Stimulated activated CD4-positive, alpha-beta T cell treated with anti-CD3 and anti-CD28 coated beads, Interleukin-15, amount 100 ng/mL, for 1 hour (primary cell): ENCODE measurements at regions not wholly inside any gene's neighbourhood (a gene's known extent, or its start where the extent isn't known, plus 50 kb on each side); places are given as distances from the start of the nearest gene placed in this dataset.

Source experiments
- DNase-seq, 2 donors: peaks; one replicate each; pipeline ENCODE4 v3.0.0-alpha.2; 2020; ENCODE audit warnings: low read depth in 1 of 2, low spot score in 1 of 2

DNA sequence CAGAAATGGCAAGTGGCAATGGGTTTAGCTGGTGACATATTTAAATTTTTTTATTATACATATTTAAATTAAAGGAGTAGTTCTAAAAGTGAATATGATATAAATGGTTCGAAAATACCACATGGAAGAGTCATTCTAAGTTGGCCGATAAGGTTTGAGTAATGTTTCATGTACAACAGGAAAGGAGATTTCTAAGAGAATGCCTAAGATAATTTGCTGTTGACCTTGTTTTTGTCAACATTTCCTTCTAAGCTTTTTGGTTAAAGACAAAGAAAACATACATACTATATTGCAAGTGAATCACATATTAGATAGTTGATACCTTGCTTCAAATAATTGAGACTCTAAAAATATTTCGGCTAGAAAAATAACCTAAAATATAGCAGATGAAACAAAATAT, 526.6 kb upstream of the SLIT2 start:
- DNase-seq, result no peak

DNA sequence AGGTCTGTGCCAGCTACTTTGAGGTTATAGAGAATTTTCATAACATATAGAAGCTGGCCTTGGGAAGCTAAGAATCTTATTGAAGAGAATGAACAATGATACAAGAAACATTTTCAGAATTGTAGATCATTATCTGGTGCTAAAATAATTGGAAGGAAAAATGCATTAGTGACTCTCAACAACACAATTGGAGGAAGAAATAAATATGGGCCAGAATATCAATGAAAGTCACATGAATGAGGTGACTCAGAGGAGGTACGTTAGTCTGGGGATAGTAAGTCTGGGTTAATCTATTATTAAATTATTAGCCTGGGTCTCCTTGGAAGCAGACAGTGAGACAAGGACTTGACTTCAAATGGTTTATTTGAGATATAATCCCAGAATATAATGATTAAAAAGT, 529.3 kb upstream of the SLIT2 start:
- DNase-seq, result no peak

DNA sequence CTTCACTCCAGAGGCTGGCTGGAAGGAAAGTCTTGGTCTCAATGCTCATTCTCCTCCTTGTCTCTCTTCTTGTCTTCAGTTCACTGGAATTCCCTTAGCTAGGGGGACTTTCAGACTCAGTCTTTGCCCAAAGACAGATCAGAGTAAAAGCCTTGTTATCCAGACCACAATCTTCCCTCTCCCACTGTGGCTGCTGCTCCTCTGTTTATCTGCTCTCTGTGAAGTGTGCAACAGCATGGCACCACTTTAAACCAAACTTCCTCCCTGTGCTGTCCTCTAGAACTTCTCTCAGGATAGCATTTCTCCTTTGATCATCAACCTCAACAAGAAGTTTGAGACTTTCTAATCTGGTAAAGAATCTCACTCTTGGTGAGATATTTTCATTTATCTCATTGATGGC, 530.1 kb upstream of the SLIT2 start:
- no peak for DNase-seq

DNA sequence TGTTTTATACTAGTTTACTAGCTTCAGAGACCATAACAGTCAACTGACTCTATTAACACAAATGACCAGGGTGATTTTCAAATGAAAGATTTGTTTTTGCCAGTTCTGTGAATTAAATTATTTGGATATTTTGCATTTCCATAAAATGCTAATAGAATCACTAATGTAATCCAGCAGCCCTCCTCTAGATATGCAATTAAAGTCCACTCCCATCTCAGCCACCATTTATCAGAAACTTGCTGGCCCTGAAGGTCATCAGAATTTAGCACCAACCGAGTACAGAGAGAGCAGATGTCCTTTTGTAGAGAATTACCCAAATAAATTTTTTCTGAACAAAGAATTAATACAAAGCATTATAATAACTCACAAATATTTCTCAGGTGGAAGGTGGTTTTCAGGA, 531.1 kb upstream of the SLIT2 start:
- no peak for DNase-seq

DNA sequence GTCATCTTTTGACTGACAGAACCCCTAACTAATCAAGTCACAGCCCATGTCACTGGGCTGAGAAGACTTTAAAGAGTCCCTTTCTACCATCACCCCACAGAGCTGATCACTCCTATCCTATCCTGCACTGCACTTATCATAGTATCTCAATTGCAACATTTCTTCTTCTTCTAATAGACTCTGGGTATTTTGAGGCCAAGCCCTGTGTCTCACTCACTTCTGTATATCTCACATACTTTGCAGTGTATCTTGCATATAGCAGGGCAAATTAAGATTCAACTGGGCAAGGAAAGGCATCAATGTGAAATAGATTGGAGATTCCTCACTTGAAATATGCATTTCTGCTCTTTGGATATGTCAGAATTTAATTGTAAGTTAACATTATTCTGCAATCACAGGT, 531.5 kb upstream of the SLIT2 start:
- DNase-seq, result no peak

DNA sequence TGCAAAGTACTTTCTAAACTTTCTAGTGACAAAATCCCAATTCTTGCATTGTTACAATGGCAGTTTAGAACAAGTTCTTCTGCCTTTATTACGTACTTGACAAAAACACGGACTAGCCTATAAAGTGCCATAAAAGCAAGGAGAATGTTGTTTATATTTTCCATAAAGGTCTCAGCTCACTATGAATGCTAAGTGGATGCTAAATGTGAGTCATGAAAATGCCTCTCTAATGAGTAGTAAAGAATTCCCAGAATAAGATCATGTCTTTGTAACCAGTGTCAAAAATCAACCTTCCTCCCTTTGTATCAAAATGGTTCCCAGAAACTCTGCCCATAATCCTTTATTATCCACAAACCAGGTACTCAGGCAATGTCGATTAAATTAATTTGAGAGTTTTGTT, 539.8 kb upstream of the SLIT2 start:
- no peak for DNase-seq

DNA sequence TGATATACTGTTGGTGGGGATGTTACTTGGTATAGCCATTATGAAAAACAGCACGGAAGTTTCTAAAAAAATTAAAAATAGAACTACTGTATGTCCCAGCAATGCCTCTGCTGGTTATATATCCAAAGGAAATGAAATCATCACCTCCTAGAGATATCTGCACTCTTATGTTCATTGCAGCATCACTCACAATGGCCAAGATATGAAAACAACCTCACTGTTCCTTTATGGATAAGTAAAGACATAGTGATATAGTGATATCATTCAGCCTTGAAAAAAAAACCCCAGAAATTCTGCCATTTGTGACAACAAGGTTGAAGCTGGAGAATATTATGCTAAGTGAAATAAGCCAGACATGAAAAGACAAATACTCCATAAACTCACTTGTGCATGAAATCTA, 543.8 kb upstream of the SLIT2 start:
- no peak for DNase-seq

DNA sequence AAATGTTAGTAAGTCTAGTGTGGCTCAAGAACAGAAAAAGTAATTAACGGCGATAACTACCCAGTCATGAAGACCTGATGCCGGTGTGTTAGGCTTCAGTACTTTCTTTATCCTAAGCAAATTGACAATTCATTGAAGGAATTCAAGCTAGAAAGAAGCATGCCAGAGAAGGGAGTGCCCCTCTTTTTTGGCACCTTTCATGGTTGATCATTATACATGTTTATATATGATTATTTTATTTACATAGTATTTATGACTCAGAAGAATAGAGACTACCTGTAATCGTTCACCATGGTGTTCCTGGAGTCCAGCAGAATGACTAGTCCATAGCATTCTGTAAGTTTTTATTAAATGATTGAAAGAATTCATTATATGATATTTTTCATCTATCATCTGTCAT, 548.3 kb upstream of the SLIT2 start:
- DNase-seq, result no peak

DNA sequence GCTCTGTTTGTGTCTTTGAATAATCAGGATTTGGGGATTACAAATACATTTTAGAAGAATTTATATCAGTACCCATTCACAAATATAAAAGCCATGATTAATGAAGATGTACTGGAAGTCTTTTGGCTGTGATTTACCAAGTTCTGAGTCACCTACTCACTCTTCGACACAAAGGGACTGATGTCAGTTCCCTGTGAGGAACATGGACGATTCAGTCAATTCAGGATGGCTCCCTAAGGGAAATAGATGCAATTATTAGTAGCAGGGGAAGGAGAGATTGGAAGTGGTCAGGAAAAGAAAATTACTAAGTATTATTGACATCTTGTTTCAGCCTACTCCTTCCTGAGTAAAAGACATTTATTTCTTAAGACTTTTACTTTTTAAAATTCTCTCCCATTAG, 550.7 kb upstream of the SLIT2 start:
- DNase-seq, result no peak

DNA sequence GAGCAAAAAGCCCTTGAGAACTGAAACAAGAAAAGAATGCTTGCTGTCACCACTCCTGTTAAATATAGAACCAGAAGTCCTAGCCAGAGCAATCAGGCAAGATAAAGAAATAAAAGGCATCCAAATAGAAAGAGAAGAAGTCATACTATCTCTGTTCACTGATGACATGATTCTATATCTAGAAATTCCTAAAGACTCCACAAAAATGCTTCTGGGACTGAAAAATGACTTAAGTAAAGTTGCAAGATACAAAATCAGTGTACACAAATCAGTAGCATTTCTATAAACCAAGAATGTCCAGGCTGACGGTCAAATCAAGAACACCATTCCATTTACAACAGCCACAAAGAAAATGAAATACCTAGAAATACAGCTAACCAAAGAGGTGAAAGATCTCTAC, 552.7 kb upstream of the SLIT2 start:
- no peak for DNase-seq

DNA sequence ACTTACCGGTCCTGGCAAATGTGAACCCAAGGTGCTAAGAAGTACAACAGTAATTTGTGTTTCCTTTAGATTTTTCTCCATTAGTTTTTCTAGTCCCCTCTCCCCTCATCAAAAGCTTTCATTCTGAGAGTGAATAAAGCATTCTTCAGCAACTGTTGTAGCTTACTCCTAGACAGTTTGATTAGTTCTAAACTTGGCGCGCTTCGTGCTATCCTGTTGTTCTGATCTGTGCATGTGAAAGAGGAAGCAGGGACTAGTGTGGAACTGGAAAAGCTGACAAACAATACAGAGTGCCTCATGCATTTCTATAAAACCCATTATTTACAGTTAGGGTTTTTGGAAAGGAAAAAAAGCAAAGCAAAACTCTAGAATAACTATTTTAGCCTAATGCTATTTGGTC, 556.9 kb upstream of the SLIT2 start:
- DNase-seq, result no peak

DNA sequence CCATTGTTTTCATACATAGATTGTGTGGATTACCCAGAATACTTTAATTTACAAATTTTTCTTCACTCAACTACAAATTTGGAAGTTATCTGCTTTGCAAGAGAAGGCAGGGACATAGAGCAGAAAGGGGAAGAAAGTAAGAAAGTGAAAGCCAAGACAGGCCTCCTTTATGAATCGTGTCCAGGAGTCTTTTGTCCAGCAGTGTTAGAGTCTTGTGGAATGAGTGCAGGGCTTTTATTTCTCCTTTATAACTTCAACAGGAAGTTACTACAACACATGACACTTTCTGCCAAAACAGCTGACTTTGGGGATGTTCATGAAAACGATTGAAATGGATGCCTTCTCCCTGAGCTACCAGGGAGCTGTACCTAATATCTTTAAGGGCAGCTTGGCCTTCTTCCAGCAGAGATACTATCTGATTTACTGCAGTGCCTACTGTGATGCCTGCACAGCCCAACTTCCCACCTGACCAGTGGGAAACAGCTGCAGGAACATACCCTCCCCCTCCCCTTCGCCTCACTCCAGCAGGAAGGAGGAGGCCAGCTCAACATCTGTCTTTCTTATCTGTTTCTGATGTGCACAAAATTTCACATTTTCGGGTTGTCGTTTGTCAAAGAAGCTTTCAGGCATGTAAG, 557.7 kb upstream of the SLIT2 start:
- no peak for DNase-seq

DNA sequence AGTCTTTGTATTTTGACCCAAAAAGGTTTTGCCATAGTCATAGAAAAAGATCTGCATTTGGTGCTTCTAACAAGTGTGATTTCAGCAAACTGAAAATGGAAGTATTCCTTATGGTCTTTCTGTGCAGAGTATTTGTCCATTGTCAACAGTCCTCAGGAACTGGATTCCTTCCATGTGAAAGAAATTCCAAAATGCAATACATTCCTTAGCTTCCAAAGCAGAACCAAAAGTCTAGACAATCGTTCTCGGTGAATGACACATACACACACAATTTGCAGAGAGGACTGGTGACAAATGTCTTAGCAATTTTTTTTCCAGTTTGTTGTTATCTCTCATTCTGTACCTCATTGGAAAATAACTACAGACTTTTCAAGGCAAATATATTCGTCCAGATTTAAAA, 562.2 kb upstream of the SLIT2 start:
- no peak for DNase-seq

DNA sequence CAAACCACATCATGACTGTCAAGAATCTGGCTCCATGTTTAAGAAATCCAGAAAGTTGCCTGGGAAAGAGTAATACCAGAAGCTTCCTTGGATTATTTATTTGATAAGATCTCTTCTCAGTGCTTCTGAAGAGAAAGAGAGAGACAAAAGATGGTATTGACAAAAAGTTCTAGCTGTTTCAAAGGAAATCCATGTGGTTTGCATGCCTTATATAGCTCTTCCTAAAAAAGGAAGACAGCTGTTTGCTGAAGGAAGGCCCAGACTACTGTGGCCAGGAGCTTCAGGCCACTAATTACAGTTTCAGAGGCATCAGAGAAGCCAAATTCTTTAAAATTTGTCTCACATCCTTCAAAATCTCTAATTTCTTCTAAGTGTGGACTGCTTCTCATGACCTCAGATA, 565.2 kb upstream of the SLIT2 start:
- no peak for DNase-seq

DNA sequence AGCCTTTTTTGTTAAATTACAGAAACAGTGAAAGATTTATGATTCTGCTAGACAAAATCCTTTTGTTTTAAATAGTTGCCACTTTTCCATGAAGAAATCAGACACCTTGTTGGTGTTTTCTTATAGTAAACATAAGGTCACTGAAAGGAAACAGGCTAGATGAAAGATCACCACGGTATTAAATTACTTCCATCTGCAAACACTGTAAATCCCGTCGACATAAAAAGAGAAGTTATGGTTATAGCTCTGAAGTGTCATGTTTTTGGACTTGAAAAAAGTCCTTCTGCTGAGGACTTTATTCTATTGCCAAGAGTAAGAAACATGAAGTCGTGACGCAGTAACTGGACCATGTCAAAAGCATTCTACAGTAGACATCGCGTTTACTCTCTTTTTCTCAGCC, 567.6 kb upstream of the SLIT2 start:
- no peak for DNase-seq

DNA sequence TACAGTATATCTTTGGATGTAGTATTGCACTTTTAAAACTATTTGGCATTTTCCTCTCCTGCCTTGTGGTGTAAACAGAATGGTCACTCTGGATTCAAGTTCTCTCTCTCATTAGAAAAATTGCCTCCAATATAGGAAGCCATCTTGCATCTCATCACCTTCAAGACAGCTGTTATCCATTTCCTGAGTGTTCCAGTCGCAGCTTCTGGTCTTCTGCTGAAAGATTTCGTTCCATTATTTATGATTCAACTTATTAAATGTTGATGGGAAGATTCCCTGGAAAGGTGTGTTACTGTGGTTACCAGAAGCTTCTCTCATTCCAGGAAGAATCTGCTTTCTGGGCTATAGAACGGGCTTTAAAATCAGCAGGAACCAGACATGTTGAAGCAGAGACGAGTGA, 568.3 kb upstream of the SLIT2 start:
- DNase-seq, result no peak

DNA sequence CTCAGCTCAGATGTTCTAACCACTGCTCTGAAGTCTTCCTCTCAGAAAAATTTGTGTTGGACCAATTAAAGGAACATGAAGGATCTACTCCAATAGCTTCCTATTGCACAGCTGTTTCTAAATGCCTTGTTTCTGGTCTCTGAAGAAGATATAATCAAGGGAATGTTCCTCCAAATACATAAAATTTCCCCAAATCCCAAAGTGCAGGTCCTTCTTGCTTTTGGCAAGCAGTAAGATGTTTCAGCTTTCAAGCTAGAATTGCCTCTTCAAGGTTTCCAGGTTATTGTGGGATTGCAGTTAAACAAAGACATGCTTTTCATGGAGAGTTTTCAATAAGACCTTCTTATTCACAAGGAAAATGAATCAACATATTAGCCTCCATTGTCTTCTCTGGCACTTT, 574.5 kb upstream of the SLIT2 start:
- no peak for DNase-seq

DNA sequence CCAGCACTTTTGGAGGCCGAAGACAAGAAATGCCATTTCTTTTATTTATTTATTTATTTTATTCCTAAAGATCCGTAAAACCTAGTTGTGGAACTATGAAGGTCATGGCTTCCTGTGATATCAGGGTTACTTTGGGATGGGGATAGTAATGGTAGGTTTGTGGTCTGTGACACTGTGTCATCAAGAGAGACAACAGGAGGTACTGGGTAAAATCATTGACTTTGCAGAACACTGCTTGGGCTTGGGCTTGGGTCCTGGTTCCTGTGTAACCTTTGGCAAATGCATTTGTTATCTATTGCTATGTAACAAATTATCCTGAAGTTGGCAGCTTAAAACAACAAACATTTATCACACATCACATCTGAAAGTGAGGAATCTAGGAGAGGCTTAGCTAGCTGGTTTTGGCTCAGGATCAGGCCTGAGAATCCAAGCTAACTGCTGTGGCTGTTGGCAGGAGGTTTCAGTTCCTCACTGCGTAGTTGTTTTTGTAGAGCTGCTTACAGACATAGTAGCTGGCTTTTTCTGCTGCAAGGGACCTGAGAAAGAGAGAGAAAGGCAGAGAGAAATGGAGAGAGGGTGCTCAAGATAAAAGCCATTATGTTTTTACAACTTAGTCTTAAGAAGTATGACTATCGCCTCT, 576.4 kb upstream of the SLIT2 start:
- DNase-seq, result no peak

DNA sequence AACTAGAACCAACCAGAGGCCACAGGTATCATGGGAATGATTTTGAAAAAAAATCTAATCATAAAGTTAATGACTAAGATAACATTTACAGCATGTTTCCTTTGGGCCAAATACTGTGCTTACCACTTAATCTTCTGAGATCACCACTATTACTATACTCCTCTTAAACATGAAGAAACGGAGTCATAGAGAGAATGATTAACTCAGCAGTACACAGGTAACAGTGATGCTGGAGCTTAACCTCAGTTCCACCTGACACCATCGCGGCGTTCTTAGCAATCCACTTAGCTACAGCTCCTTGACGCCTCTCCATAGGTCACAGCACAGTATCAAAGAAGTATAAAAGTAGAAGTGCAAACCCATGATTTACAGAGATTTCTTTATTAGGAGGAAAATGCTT, 592.6 kb upstream of the SLIT2 start:
- no peak for DNase-seq

DNA sequence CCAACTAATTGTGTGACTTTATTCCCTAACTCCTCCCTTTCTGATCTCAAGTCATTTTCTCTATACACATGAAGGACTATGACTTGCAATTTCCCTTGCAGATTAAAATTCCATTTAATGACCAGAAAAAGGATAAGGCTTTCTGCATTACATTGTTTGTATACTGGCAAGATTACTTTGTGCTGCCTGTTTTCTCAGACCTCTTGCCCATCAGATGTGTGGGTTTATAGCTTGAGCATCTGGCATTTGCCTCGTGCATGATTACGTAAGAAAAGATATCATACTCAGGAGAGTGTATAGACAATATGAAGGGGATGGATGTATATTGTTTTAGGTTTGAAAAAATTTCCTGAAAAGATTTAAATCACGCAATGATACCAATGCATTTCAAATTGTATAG, 593.8 kb upstream of the SLIT2 start:
- no peak for DNase-seq

DNA sequence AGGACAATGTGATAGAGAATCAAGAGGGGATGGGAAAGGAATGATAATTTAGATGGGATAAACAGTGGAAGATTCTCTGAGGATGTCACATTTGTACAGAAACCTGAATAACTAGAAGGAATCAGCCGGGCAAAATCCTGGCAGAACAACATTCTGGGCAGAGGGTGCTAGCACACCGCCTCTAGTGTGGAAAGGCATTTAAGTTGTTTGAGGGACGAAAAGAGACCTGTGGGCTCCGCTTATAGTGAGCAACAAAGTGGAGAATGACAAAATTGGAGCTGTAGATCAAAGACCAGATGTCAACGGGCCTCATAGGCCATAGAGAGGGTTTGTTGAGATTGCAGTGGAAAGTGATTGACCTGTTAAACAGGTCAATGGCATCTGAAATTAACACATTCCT, 596.0 kb upstream of the SLIT2 start:
- no peak for DNase-seq

DNA sequence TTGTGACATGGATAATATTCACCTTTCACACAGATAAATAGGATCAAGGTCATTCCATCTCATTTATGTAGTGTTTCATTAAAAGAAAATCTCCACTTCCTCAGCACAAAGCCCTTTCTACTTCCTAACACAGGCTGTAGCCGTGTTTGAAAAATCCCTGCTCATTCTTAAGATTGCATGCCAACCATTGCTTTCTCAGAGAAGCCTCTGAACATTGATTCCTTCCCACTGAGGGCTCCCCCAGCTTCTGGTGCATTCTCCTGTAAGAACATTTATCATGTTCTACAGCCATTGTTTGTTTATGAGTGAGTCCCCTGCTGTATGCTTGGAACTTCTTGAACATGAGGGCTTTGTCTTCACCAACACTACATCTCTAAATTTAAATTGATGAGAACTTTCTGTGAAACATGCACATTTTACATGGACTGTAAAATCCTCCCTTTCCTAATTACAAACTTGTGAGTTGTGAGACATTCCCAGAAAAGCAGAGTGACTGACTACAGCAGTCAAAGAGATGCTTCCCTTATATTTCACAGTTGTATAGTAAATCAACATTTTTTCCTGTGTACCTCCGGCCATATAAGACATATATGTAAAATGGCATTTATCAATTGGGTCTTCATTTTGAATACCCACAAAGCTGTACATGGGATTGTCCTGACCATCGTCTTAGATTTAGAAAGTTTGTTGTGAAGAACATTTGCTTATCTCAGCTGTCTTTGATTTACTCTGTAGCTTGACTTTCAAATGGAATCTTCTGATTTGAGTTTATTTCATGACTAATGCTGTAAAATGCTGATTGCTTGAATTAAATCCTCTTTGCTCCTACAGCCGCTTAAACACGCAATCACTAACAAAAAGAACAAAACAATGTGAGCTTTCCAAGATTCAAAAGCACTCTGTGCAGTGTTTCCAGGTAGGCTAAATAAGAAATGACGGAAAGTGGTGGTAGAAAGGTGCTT, 600.5 kb upstream of the SLIT2 start:
- no peak for DNase-seq
